H1 (cell line): ENCODE measurements at regions not wholly inside any gene's neighbourhood (a gene's known extent, or its start where the extent isn't known, plus 50 kb on each side); places are given as distances from the start of the nearest gene placed in this dataset.

Experiments used
- SRF ChIP-seq: IDR thresholded peaks from 2 replicates; pipeline ENCODE4 v1.6.1; 2011; ENCODE audit warnings: mild to moderate bottlenecking, low read depth, low read length, moderate library complexity
- TF ChIP-seq, protein P1 (sequence below), 3 experiments: IDR thresholded peaks; 1 replicate in 2 of 3; 2 replicates in 1 of 3; pipeline versions ENCODE4 v1.5.1 to v1.6.1; 2011; ENCODE audit warnings: low read length in 3 of 3, mild to moderate bottlenecking in 3 of 3, inconsistent platforms in 2 of 3, low read depth in 1 of 3, moderate library complexity in 1 of 3; ENCODE audit not compliant: insufficient read depth in 1 of 3; ENCODE audit errors: control extremely low read depth in 1 of 3

DNA sequence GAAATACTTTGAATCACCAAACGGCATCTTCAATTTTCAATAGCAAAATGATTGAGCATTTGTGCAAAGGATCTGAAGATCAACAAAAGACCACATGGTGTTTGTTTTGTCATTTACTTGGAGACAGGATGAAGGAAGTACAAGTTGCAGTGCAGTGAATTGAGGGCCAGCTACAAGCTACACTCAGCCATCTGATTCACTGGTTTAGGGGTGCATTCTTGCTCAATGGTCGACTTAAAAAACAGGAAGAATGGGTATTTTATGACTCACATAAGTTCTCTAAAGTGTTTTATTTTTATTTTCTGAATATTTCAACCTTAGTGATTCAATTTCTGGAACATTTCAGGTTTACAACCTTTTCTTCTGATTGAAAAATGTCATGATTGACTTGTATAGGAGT lies 412.1 kb upstream of the ADAMTSL1 start:
- no peak for TF ChIP-seq SRF
- TF ChIP-seq, protein P1, sequence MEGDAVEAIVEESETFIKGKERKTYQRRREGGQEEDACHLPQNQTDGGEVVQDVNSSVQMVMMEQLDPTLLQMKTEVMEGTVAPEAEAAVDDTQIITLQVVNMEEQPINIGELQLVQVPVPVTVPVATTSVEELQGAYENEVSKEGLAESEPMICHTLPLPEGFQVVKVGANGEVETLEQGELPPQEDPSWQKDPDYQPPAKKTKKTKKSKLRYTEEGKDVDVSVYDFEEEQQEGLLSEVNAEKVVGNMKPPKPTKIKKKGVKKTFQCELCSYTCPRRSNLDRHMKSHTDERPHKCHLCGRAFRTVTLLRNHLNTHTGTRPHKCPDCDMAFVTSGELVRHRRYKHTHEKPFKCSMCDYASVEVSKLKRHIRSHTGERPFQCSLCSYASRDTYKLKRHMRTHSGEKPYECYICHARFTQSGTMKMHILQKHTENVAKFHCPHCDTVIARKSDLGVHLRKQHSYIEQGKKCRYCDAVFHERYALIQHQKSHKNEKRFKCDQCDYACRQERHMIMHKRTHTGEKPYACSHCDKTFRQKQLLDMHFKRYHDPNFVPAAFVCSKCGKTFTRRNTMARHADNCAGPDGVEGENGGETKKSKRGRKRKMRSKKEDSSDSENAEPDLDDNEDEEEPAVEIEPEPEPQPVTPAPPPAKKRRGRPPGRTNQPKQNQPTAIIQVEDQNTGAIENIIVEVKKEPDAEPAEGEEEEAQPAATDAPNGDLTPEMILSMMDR (IDR thresholded peaks at IDR 0.05; ENCODE audit: control extremely low read depth in 1 of 3, insufficient read depth in 1 of 3, low read depth in 1 of 3, low read length in 3 of 3): no peak
